RPMI7951 (cell line): ENCODE measurements at regions not wholly inside any gene's neighbourhood (a gene's known extent, or its start where the extent isn't known, plus 50 kb on each side); places are given as distances from the start of the nearest gene placed in this dataset.

Source experiments
- DNase-seq: peaks from one replicate; pipeline ENCODE4 v3.0.0-alpha.2; 2012; ENCODE audit warnings: low read depth

GRCh38 chr2:76320716-76321115, 610.0 kb upstream of the GCFC2 start:
- DNase-seq, result no peak

- DNase-seq, result no peak
These were observed 608.2 kb upstream of the GCFC2 start for GRCh38 chr2:76318848-76319360.

- no peak for DNase-seq
These were observed 606.0 kb upstream of the GCFC2 start for GRCh38 chr2:76316691-76317090.

- DNase-seq, result no peak
These were observed 603.7 kb upstream of the GCFC2 start for GRCh38 chr2:76314271-76315020.

GRCh38 chr2:76312236-76312635, 601.5 kb upstream of the GCFC2 start:
- no peak for DNase-seq

GRCh38 chr2:76311728-76312127, 601.0 kb upstream of the GCFC2 start:
- no peak for DNase-seq

- no peak for DNase-seq
These were observed 600.3 kb upstream of the GCFC2 start for GRCh38 chr2:76310894-76311633.

DNA sequence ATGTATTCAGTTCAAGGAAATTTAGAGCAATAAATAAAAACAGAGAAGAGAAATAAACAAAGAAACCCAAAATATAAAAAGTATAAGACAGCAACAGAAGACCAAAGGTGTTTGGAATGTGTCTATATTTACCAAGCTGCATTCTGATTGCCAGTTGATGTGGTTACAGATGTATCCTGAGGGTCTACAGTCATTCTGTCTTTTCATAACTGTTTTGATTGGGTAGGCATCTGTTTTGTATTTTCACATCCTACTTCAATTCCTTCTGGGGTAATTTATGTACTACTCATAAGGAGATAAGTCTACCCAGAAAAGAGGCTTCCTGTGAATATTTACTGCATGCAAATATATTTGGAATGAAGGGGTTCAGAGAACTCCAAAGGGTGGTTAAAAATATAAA, 596.8 kb upstream of the GCFC2 start:
- DNase-seq, result peak; percentile 3

- DNase-seq, result no peak
These were observed 587.3 kb upstream of the GCFC2 start for GRCh38 chr2:76298041-76298440.

- DNase-seq, result no peak
These were observed 585.7 kb upstream of the GCFC2 start for GRCh38 chr2:76296438-76296837.

GRCh38 chr2:76295762-76296161, 585.0 kb upstream of the GCFC2 start:
- no peak for DNase-seq

DNA sequence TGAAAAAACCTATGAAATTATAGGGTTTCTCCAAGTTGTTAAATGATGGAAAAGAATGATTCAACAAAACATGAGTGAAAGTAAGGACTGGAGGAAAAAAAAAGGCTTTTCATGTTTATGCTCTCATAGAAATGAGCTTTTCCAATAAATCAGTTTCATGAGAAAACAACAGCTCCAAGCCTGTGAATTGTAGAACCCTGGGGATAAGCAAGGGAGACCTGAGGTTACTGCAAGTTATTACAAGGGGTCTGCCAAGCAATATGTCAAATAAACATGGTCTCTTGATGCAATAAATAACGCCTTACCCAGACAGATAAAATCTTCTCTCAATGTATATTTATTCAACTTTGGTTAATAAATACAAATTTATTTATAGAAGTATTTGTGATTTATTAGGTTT, 577.9 kb upstream of the GCFC2 start:
- DNase-seq, result no peak

DNA sequence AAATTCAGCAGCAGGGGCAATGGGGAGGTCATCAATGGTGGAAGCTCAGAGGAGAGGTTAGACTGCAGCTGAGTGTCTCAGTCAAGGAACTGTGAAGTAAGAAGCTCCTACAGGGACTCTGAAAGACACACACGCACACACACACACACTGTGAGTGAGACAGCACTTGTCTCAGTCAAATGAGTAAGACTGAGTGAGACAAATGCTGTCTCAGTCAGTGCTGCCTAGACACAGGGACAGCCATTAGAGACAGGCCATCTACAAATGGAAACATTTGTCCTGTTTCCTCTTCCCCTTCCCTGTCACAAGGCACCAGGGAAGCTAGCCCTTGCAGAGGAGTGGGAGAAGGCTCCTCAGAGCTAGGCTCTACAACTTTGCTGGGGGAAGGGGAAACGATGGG, 577.4 kb upstream of the GCFC2 start:
- no peak for DNase-seq

GRCh38 chr2:76283350-76283749, 572.6 kb upstream of the GCFC2 start:
- no peak for DNase-seq

- no peak for DNase-seq
These were observed 570.6 kb upstream of the GCFC2 start for GRCh38 chr2:76281156-76281841.

GRCh38 chr2:76280686-76281085, 570.0 kb upstream of the GCFC2 start:
- no peak for DNase-seq

DNA sequence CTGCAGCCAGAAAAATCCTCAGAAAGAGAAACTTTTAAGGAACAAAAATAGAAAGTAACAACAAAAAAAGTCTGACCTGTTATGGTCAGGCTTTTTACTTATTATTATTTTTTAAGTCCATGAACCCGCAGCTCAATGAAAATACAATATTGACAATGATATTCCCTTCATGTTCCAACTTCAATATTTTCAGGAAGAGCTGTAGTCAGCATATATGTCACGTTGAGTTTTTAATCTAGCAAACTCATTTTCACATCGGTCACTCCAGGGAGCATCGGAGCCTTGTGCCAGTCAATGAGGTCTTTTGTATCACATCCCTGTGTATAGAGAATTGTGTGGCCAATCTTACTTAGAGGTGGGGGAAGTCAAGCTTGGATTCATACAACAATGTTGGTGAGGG, 568.4 kb upstream of the GCFC2 start:
- no peak for DNase-seq

DNA sequence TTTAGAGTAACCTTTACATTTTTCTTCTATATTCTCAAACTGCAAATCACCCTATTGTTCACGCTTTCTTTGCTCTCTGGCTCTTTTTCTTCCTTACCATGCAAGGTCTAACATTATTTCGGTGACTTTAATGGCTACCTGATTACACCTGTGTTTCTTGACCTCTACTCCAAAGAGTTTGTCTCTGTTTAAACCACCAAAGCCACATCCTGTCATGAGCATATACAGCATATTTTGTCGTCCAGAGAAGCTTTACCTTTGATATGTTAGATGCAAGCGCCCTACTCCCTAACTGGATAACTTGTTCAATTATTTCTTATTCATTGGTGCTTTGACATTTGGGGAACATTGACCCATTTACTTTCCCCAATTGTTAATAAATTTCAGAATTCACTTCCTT, 565.1 kb upstream of the GCFC2 start:
- no peak for DNase-seq

DNA sequence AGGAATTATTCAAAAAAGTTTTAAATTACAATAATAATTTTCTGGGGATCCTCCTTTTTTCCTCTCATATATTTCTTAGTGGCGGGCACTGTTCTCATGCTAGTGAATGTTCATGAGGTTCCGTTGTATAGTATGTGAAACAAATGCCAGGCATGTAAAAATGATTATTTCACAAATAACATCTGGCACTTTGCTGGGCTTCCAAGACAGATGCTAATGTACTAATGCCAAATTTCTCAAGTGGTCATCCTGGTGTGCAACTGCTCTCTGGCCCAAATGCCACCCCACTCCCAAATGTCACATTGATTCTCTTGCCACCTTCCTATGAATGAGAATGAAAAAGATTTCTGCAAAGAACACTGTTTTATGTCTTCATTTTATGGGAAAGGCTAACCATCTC, 564.0 kb upstream of the GCFC2 start:
- no peak for DNase-seq

GRCh38 chr2:76274160-76274559, 563.4 kb upstream of the GCFC2 start:
- no peak for DNase-seq

- no peak for DNase-seq
These were observed 559.5 kb upstream of the GCFC2 start for GRCh38 chr2:76270096-76270710.

DNA sequence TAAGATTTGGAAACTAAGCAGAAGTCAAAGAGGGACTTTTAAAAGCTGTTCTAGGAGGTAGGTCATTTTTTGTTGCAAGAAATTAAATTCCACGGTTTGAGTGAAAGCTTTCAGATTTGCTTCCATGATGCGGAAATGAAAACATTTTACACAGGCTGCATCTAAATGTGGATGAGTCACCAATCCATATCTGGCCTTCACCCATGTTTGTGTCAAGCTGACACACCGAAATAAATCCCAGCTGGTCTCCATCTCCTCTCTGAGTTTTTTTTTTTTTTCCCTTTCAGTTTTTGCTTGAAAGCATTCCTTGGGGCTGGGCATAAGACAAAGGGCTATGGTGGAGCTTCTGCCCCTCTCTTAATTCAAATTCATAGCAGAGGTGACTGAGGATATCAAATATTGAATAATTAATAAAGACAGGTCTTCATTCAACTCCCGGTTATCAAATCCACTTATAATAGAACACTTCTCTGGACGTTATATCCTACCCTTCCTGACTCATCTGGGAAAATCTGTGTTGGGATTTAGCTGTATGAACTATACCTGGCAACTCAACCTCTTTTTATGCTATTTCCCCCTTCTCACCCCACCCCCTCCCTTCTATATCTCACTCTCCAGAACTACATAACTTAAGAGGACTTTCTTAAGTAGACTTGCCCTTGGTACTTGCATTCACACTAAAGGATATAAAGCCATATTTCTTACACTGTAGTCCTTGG, 558.3 kb upstream of the GCFC2 start:
- DNase-seq, result peak; percentile 16
